HG02973 (cell line): ENCODE measurements at regions not wholly inside any gene's neighbourhood (a gene's known extent, or its start where the extent isn't known, plus 50 kb on each side); places are given as distances from the start of the nearest gene placed in this dataset.

Experiments used
- ATAC-seq: cut with Tn5 transposase; IDR thresholded peaks from one replicate; pipeline ENCODE4 v1.9.1; 2021; ENCODE audit warnings: moderate library complexity; ENCODE audit not compliant: unreplicated experiment

- ATAC-seq = no peak
These were observed 399.5 kb downstream of the RFC3 start for GRCh38 chr13:34217343-34218025.

GRCh38 chr13:34223984-34224383 lies 406.0 kb downstream of the RFC3 start:
- no peak for ATAC-seq

GRCh38 chr13:34224877-34225276 lies 406.9 kb downstream of the RFC3 start:
- ATAC-seq = no peak

DNA sequence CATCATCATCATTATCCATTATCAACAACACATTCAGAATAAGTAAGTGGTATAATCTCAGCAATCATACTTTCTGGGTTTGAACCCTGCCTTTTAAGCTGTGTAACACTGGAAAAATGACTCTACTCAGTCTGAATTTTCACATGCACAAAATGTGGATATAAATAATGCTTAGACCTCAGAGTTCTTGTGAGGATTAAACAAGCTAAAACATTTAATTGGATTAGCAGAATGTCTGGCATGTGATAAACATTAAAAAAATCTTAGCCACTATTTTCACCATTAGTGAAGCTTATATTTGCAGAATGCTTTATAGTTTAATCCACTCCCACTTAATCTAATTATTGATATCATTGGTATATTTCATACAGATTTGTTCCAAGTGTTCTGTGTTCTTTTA lies 412.3 kb downstream of the RFC3 start:
- ATAC-seq = no peak

- ATAC-seq = no peak
These were observed 423.4 kb downstream of the RFC3 start for GRCh38 chr13:34241332-34241731.

- no peak for ATAC-seq
These were observed 425.5 kb downstream of the RFC3 start for GRCh38 chr13:34243403-34243802.

DNA sequence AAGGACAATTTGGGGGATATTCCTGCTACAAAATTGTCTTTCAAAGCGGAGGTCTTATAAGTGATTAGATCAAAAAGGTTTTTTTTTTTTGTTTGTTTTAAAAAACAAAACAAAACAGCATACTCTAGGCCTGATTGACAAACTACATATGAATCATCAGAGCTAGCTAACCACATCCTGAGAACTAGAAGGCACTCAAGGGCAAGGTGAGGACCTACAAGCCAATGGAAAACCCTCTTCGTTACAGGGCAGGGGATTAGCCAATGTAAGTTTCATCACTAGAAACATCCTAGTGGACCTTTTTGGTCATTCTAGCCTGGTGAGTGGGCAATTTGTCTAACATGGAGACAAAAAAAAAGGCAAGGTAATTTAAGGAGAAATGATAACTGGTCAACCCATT lies 428.6 kb downstream of the RFC3 start:
- no peak for ATAC-seq

- no peak for ATAC-seq
These were observed 429.6 kb downstream of the RFC3 start for GRCh38 chr13:34247596-34247995.

- no peak for ATAC-seq
These were observed 431.6 kb downstream of the RFC3 start for GRCh38 chr13:34249546-34250039.

DNA sequence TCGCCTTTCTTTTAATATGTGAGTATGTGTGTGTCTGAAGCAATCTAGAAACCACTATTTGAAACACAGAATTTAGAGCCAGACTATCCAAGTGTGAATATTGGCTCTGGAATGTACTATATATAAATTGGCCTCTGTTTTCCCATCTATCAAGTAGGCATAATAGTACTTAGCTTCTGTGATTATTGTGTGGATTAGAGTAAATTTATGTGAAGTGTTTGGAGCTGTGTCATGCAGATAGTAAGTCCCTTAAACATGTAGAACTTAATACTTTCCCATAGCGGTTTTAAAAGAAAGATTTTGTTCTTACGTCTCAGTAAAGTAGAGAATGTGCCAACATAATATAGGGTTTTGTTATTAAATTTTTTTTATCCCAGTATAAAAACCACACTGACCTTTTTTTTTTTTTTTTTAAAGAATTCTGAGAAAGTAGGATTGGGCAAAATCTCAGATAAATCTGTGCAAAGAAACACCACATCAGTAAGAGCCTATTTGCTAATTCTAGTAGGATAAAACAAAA lies 432.3 kb downstream of the RFC3 start:
- no peak for ATAC-seq

- ATAC-seq = no peak
These were observed 436.4 kb downstream of the RFC3 start for GRCh38 chr13:34254366-34254765.

- ATAC-seq = no peak
These were observed 437.8 kb downstream of the RFC3 start for GRCh38 chr13:34255711-34256110.

DNA sequence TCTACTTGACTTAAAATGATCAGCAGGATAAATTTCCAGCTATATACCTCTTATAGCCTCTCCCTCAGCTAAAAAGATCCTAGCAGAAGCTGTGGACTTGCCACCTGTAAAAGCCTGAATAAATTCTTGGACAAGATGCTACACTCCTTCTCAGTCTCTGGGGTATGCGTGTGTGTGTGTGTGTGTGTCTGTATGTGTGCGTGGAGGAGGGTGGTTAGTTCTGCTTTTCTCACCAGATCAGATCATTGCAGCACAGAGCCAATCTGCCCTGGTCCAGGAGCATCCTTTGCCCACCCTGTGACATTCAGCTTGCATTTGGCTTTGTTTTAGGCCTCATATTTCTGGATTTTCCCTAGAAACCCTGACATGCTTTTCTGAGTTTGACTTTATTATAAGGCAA lies 438.3 kb downstream of the RFC3 start:
- no peak for ATAC-seq

- no peak for ATAC-seq
These were observed 440.0 kb downstream of the RFC3 start for GRCh38 chr13:34257966-34258365.

GRCh38 chr13:34258646-34259386 lies 440.9 kb downstream of the RFC3 start:
- ATAC-seq = no peak

GRCh38 chr13:34263681-34264080 lies 445.7 kb downstream of the RFC3 start:
- ATAC-seq = no peak

DNA sequence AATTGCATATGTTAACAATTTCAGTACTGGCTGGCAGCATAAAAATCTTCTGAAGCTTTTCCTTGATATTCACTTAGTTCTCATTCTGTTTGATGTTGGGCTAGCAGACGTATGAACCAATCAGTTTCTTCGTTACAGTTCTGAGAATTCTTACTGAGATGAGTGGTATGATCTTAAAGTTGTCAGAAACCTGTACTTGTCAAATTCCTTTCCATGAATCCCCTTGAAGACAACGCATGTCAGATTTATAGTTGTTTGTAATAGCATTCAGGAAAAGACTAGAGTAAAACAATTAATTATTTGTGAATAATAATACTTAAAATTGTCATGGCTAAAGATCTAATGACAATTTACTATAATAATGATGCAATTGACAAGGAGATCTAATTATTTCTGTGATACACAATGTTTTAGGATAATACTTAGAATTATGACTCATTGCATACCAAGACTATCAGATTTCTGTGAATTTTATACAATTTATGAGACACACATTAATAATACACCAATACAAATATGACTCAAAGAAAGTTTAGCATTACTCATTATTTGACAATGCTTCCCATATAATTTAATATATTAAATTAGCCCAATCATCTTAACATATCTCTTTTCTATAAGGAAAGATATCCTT lies 447.2 kb downstream of the RFC3 start:
- ATAC-seq = no peak

DNA sequence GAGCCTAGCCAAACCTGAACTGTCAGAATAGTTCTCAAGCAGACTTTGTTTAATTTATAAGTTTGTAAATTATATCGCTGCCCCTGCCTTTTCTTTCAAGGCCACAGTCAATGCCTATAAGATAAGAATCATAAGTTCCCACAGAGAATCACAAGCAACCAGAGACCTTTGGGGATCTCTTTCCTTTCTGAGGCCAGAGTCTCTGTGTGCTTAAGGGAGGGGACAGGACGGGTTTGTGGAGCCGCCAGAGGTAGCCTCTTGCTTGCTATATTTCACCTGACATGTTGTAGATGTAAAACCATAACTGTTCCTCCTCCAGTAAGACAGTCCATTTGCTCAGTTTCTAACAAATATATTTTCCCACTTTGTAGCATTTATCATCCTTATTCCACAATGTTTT lies 458.8 kb downstream of the RFC3 start:
- no peak for ATAC-seq

DNA sequence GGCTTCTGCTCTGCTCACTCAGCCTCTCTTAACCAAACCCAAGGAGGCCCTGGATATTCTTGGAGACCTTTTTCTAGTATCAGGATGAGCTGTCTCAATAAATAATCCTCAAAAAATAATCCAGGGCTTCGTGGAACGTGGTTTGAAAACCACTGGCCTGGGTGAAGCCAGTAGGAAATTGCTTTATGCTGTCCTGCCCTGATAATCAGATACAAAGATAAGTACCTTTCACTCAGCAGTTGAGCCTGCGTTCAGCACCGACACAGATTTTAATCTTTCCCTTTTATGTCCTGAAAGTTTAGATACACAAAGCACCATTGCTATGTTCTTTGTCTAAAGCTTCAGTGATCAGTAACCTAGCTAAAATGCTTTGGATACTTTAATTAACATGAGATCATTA lies 460.0 kb downstream of the RFC3 start:
- ATAC-seq = no peak

GRCh38 chr13:34278780-34279179 lies 460.8 kb downstream of the RFC3 start:
- ATAC-seq = no peak

- ATAC-seq = no peak
These were observed 472.7 kb downstream of the RFC3 start for GRCh38 chr13:34290661-34291060.
